Neural progenitor cell (in vitro differentiated cells): ENCODE measurements at regions not wholly inside any gene's neighbourhood (a gene's known extent, or its start where the extent isn't known, plus 50 kb on each side); places are given as distances from the start of the nearest gene placed in this dataset.
A peak's percentile ranks its signal among the peaks of the same experiment; 100 is the strongest.

Source experiments
- DNase-seq: peaks from one replicate; pipeline ENCODE4 v3.0.0-alpha.2; 2016; ENCODE audit warnings: low spot score
- H2AFZ ChIP-seq: fragments of 200-600 bp; sonication (generic); replicated peaks from 2 replicates; pipeline ENCODE4 v1.6.1; 2016; ENCODE audit warnings: antibody characterized with exemption
- H3F3A ChIP-seq: fragments of 200-600 bp; sonication (generic); 2 replicates; pipeline ENCODE4 v1.6.1; 2016; ENCODE audit warnings: antibody characterized with exemption, low read depth
- H3K27ac ChIP-seq: fragments of 200-600 bp; sonication (generic); 2 replicates; pipeline ENCODE4 v1.5.1; 2016; ENCODE audit warnings: mild to moderate bottlenecking
- H3K27me3 ChIP-seq: fragments of 200-600 bp; sonication (generic); 2 replicates; pipeline ENCODE4 v1.6.1; 2016; ENCODE audit warnings: mild to moderate bottlenecking, moderate library complexity
- H3K36me3 ChIP-seq: fragments of 200-600 bp; sonication (generic); 2 replicates; pipeline ENCODE4 v1.5.1; 2016
- H3K4me1 ChIP-seq: fragments of 200-600 bp; sonication (generic); 2 replicates; pipeline ENCODE4 v1.6.1; 2016; ENCODE audit warnings: mixed run types
- H3K4me2 ChIP-seq: fragments of 200-600 bp; sonication (generic); 2 replicates; pipeline ENCODE4 v1.6.1; 2016
- H3K4me3 ChIP-seq: fragments of 200-600 bp; sonication (generic); 2 replicates; pipeline ENCODE4 v1.5.1; 2016
- H3K79me2 ChIP-seq: fragments of 200-600 bp; sonication (generic); 2 replicates; pipeline ENCODE4 v1.6.1; 2016; ENCODE audit warnings: low read depth
- H3K9ac ChIP-seq: fragments of 200-600 bp; sonication (generic); 2 replicates; pipeline ENCODE4 v1.6.1; 2016
- H3K9me3 ChIP-seq: fragments of 200-600 bp; sonication (generic); 2 replicates; pipeline ENCODE4 v1.5.1; 2016; ENCODE audit warnings: low read depth
- H4K20me1 ChIP-seq: fragments of 200-600 bp; sonication (generic); 2 replicates; pipeline ENCODE4 v1.6.1; 2016; ENCODE audit warnings: low read depth
- H3K27ac Mint-ChIP-seq: 3 replicates; pipeline ENCODE4 v1.8.0; 2021; ENCODE audit warnings: mixed read lengths
- H3K27me3 Mint-ChIP-seq: 2 replicates; pipeline ENCODE4 v1.8.0; 2022; ENCODE audit warnings: low read depth, mild to moderate bottlenecking, inconsistent platforms, moderate library complexity, mixed read lengths; ENCODE audit not compliant: insufficient read depth
- H3K36me3 Mint-ChIP-seq: 3 replicates; pipeline ENCODE4 v1.8.0; 2021; ENCODE audit warnings: mixed read lengths
- H3K4me1 Mint-ChIP-seq: 3 replicates; pipeline ENCODE4 v1.8.0; 2021; ENCODE audit warnings: mixed read lengths
- H3K4me3 Mint-ChIP-seq: 3 replicates; pipeline ENCODE4 v1.8.0; 2021; ENCODE audit warnings: mild to moderate bottlenecking, moderate library complexity, mixed read lengths
- H3K9me3 Mint-ChIP-seq: 3 replicates; pipeline ENCODE4 v1.8.0; 2020; ENCODE audit warnings: mixed read lengths
- CTCF ChIP-seq: fragments of 200-600 bp; sonication (generic); IDR thresholded peaks from 2 replicates; pipeline ENCODE4 v1.5.1; 2017; ENCODE audit warnings: antibody characterized with exemption, mild to moderate bottlenecking
- EZH2 ChIP-seq: fragments of 200-600 bp; sonication (generic); IDR thresholded peaks from 2 replicates; pipeline ENCODE4 v1.6.1; 2017; ENCODE audit warnings: antibody characterized with exemption, mild to moderate bottlenecking, moderate library complexity
- EZH2phosphoT487 ChIP-seq: fragments of 200-600 bp; sonication (generic); IDR thresholded peaks from 2 replicates; pipeline ENCODE4 v1.6.1; 2017; ENCODE audit warnings: antibody characterized with exemption

GRCh38 chr15:94602754-94603470 lies 371.6 kb downstream of the MCTP2 start:
- no peak for TF ChIP-seq CTCF
- TF ChIP-seq EZH2phosphoT487, result no peak
- no peak for TF ChIP-seq EZH2
- Histone ChIP-seq H3K4me3 (no peak overlapping the region), H3K4me2 (no peak overlapping the region), H3K79me2 (no peaks in the 10 kb centered on the region), H3K36me3 (no peaks in the 10 kb centered on the region), H3K9ac (no peak overlapping the region), H3K4me1 (peaks cover 20% of the 10 kb centered on the region), H2AFZ (no peak overlapping the region), H3K27me3 (no peaks in the 10 kb centered on the region), H4K20me1 (no peaks in the 10 kb centered on the region), H3F3A (no peaks in the 10 kb centered on the region), H3K27ac (no peak overlapping the region), H3K9me3 (no peaks in the 10 kb centered on the region)
- Mint-ChIP-seq H3K9me3 (no peaks in the 10 kb centered on the region), H3K4me3 (no peak overlapping the region), H3K4me1 (peaks cover 35% of the 10 kb centered on the region), H3K27ac (no peak overlapping the region), H3K27me3 (no peaks in the 10 kb centered on the region), H3K36me3 (peaks cover 2% of the 10 kb centered on the region)
- no peak for DNase-seq

GRCh38 chr15:94606286-94606685 lies 374.9 kb downstream of the MCTP2 start:
- Histone ChIP-seq H2AFZ (no peak overlapping the region), H3K4me2 (no peak overlapping the region), H3K27me3 (no peaks in the 10 kb centered on the region), H4K20me1 (no peaks in the 10 kb centered on the region), H3K9ac (no peak overlapping the region), H3K36me3 (no peaks in the 10 kb centered on the region), H3K27ac (no peak overlapping the region), H3K4me3 (no peak overlapping the region), H3K79me2 (no peaks in the 10 kb centered on the region), H3K4me1 (peaks cover 9% of the 10 kb centered on the region), H3F3A (no peaks in the 10 kb centered on the region), H3K9me3 (no peaks in the 10 kb centered on the region)
- Mint-ChIP-seq H3K9me3 (no peaks in the 10 kb centered on the region), H3K4me3 (no peak overlapping the region), H3K27me3 (peaks cover 2% of the 10 kb centered on the region), H3K36me3 (peaks cover 2% of the 10 kb centered on the region), H3K4me1 (peaks cover 14% of the 10 kb centered on the region), H3K27ac (no peak overlapping the region)
- TF ChIP-seq EZH2phosphoT487, result no peak
- TF ChIP-seq EZH2, result no peak
- TF ChIP-seq CTCF, result no peak
- no peak for DNase-seq

GRCh38 chr15:94607176-94607654 lies 375.9 kb downstream of the MCTP2 start:
- no peak for DNase-seq
- peaks cover 9% of the 10 kb centered on the region for H3K27me3 Mint-ChIP-seq
- Histone ChIP-seq H3K27me3 (no peaks in the 10 kb centered on the region), H3K36me3 (no peaks in the 10 kb centered on the region), H3K79me2 (no peaks in the 10 kb centered on the region), H2AFZ (peak overlapping the region; percentile 76), H3K9me3 (no peaks in the 10 kb centered on the region), H4K20me1 (no peaks in the 10 kb centered on the region), H3K9ac (no peak overlapping the region), H3K4me2 (no peak overlapping the region), H3K27ac (no peak overlapping the region), H3K4me1 (peaks cover 9% of the 10 kb centered on the region), H3K4me3 (no peak overlapping the region), H3F3A (no peaks in the 10 kb centered on the region)
- no peak overlapping the region for H3K27ac Mint-ChIP-seq
- H3K4me3 Mint-ChIP-seq, result no peak overlapping the region
- peaks cover 6% of the 10 kb centered on the region for H3K4me1 Mint-ChIP-seq
- no peaks in the 10 kb centered on the region for H3K9me3 Mint-ChIP-seq
- peaks cover 2% of the 10 kb centered on the region for H3K36me3 Mint-ChIP-seq
- TF ChIP-seq EZH2phosphoT487 (no peak), EZH2 (no peak), CTCF (no peak)
